ENCODE measurements at regions not wholly inside any gene's neighbourhood (a gene's known extent, or its start where the extent isn't known, plus 50 kb on each side); places are given as distances from the start of the nearest gene placed in this dataset.

DNA sequence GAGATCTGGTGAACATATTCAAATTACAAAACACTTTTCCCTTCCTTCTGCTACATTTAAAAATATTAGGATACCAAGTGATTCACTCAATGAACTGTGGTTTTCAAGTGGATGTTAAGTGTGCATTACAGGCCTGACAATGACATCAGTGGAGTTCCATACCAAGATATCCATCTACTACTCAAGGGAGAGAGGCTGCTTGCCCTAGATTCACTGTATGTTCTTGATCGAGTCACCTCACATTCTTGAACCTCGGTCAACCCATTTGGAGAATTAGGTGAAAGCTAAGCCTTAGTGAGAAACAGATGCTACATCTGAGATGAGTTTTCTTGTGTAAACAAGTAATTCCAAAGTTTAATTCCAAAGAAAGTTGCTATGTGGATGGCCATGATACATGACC, 142.2 kb downstream of the FGF10 start (continued):
- TF ChIP-seq, protein P1, sequence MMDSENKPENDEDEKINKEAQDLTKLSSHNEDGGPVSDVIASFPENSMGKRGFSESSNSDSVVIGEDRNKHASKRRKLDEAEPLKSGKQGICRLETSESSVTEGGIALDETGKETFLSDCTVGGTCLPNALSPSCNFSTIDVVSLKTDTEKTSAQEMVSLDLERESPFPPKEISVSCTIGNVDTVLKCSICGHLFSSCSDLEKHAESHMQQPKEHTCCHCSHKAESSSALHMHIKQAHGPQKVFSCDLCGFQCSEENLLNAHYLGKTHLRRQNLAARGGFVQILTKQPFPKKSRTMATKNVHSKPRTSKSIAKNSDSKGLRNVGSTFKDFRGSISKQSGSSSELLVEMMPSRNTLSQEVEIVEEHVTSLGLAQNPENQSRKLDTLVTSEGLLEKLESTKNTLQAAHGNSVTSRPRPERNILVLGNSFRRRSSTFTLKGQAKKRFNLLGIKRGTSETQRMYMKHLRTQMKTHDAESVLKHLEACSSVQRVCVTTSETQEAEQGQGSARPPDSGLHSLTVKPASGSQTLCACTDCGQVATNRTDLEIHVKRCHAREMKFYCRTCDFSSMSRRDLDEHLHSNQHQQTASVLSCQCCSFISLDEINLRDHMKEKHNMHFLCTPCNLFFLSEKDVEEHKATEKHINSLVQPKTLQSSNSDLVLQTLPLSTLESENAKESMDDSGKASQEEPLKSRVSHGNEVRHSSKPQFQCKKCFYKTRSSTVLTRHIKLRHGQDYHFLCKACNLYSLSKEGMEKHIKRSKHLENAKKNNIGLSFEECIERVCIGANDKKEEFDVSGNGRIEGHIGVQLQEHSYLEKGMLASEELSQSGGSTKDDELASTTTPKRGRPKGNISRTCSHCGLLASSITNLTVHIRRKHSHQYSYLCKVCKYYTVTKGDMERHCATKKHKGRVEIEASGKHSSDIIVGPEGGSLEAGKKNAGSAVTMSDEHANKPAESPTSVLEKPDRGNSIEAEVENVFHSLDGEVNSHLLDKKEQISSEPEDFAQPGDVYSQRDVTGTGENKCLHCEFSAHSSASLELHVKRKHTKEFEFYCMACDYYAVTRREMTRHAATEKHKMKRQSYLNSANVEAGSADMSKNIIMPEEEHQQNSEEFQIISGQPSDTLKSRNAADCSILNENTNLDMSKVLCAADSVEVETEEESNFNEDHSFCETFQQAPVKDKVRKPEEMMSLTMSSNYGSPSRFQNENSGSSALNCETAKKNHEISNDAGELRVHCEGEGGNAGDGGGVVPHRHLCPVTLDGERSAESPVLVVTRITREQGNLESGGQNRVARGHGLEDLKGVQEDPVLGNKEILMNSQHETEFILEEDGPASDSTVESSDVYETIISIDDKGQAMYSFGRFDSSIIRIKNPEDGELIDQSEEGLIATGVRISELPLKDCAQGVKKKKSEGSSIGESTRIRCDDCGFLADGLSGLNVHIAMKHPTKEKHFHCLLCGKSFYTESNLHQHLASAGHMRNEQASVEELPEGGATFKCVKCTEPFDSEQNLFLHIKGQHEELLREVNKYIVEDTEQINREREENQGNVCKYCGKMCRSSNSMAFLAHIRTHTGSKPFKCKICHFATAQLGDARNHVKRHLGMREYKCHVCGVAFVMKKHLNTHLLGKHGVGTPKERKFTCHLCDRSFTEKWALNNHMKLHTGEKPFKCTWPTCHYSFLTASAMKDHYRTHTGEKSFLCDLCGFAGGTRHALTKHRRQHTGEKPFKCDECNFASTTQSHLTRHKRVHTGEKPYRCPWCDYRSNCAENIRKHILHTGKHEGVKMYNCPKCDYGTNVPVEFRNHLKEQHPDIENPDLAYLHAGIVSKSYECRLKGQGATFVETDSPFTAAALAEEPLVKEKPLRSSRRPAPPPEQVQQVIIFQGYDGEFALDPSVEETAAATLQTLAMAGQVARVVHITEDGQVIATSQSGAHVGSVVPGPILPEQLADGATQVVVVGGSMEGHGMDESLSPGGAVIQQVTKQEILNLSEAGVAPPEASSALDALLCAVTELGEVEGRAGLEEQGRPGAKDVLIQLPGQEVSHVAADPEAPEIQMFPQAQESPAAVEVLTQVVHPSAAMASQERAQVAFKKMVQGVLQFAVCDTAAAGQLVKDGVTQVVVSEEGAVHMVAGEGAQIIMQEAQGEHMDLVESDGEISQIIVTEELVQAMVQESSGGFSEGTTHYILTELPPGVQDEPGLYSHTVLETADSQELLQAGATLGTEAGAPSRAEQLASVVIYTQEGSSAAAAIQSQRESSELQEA (IDR thresholded peaks at IDR 0.05; ENCODE audit: low read depth) = no peak
- TF ChIP-seq HDAC1 (IDR thresholded peaks at IDR 0.05) (no peak), ZSCAN29 (IDR thresholded peaks at IDR 0.05) (no peak), NFRKB (IDR thresholded peaks at IDR 0.05; ENCODE audit: low read depth) (no peak), MIER1 (IDR thresholded peaks at IDR 0.05; ENCODE audit: low read depth) (no peak), ZNF668 (CRISPR knock-in tag; IDR thresholded peaks at IDR 0.05) (no peak), ZNF75A (CRISPR knock-in tag; IDR thresholded peaks at IDR 0.05) (no peak)
- TF ChIP-seq, protein P2, sequence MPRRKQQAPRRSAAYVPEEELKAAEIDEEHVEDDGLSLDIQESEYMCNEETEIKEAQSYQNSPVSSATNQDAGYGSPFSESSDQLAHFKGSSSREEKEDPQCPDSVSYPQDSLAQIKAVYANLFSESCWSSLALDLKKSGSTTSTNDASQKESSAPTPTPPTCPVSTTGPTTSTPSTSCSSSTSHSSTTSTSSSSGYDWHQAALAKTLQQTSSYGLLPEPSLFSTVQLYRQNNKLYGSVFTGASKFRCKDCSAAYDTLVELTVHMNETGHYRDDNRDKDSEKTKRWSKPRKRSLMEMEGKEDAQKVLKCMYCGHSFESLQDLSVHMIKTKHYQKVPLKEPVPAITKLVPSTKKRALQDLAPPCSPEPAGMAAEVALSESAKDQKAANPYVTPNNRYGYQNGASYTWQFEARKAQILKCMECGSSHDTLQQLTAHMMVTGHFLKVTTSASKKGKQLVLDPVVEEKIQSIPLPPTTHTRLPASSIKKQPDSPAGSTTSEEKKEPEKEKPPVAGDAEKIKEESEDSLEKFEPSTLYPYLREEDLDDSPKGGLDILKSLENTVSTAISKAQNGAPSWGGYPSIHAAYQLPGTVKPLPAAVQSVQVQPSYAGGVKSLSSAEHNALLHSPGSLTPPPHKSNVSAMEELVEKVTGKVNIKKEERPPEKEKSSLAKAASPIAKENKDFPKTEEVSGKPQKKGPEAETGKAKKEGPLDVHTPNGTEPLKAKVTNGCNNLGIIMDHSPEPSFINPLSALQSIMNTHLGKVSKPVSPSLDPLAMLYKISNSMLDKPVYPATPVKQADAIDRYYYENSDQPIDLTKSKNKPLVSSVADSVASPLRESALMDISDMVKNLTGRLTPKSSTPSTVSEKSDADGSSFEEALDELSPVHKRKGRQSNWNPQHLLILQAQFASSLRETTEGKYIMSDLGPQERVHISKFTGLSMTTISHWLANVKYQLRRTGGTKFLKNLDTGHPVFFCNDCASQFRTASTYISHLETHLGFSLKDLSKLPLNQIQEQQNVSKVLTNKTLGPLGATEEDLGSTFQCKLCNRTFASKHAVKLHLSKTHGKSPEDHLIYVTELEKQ (CRISPR knock-in tag; IDR thresholded peaks at IDR 0.05) = no peak
